CD14-positive monocyte (primary cell): ENCODE measurements at regions not wholly inside any gene's neighbourhood (a gene's known extent, or its start where the extent isn't known, plus 50 kb on each side); places are given as distances from the start of the nearest gene placed in this dataset.

Experiments used
- DNase-seq, 3 donors: peaks; one replicate each; pipeline ENCODE4 v3.0.0-alpha.2; 2011 to 2022
- H2AFZ ChIP-seq: 2 replicates; pipeline ENCODE4 v1.6.0; 2012; ENCODE audit warnings: mild to moderate bottlenecking, low read depth, low read length, inconsistent platforms; ENCODE audit not compliant: insufficient read depth, poor library complexity, severe bottlenecking
- H3K27ac ChIP-seq, 2 donors: 1 replicate in 1 of 2; 2 replicates in 1 of 2; pipeline ENCODE4 v1.5.1; 2012 to 2013; ENCODE audit warnings: low read length in 2 of 2, control low read depth in 1 of 2, inconsistent platforms in 1 of 2, low read depth in 1 of 2, mild to moderate bottlenecking in 1 of 2
- H3K27me3 ChIP-seq, 2 donors: one replicate each; pipeline versions ENCODE4 v1.6.0 to v1.6.1; 2011 to 2013; ENCODE audit warnings: low read length in 2 of 2; ENCODE audit not compliant: control insufficient read depth in 2 of 2, insufficient read depth in 2 of 2
- H3K36me3 ChIP-seq, 2 donors: replicated peaks in 1 of 2; 1 replicate in 1 of 2; 2 replicates in 1 of 2; pipeline versions ENCODE4 v1.5.1 to v1.6.1; 2012 to 2013; ENCODE audit warnings: low read length in 2 of 2, control low read depth in 1 of 2, inconsistent platforms in 1 of 2, mild to moderate bottlenecking in 1 of 2; ENCODE audit not compliant: insufficient read depth in 2 of 2, control insufficient read depth in 1 of 2
- H3K4me1 ChIP-seq, 2 donors: 1 replicate in 1 of 2; 2 replicates in 1 of 2; pipeline versions ENCODE4 v1.5.1 to v1.6.1; 2012 to 2013; ENCODE audit warnings: low read length in 2 of 2, control low read depth in 1 of 2, inconsistent platforms in 1 of 2, mild to moderate bottlenecking in 1 of 2, moderate library complexity in 1 of 2; ENCODE audit not compliant: insufficient read depth in 2 of 2, control insufficient read depth in 1 of 2
- H3K4me2 ChIP-seq: replicated peaks from 2 replicates; pipeline ENCODE3; 2012; ENCODE audit warnings: low read length, moderate library complexity, mild to moderate bottlenecking; ENCODE audit not compliant: poor library complexity, severe bottlenecking; ENCODE audit errors: extremely low read depth
- H3K4me3 ChIP-seq, 3 experiments: fragments of 200-600 bp in 1 of 3; sonication (generic) in 1 of 3; replicated peaks in 1 of 3; 1 replicate in 2 of 3; 2 replicates in 1 of 3; pipeline ENCODE4 v1.5.1; 2011 to 2013; ENCODE audit warnings: low read length in 3 of 3, mild to moderate bottlenecking in 3 of 3, control low read depth in 2 of 3, low read depth in 2 of 3, inconsistent platforms in 1 of 3, moderate library complexity in 1 of 3
- H3K79me2 ChIP-seq: 2 replicates; pipeline ENCODE4 v1.6.0; 2012; ENCODE audit warnings: mild to moderate bottlenecking, control low read depth, inconsistent platforms, low read length, moderate library complexity; ENCODE audit not compliant: insufficient read depth
- H3K9ac ChIP-seq: 2 replicates; pipeline ENCODE4 v1.6.0; 2017; ENCODE audit warnings: low read length, mild to moderate bottlenecking; ENCODE audit not compliant: insufficient read depth, poor library complexity, severe bottlenecking
- H3K9me3 ChIP-seq, 2 donors: replicated peaks in 1 of 2; 1 replicate in 1 of 2; 2 replicates in 1 of 2; pipeline versions ENCODE4 v1.5.1 to v1.6.1; 2012 to 2013; ENCODE audit warnings: low read length in 2 of 2, control low read depth in 1 of 2; ENCODE audit not compliant: control insufficient read depth in 1 of 2, insufficient read depth in 1 of 2
- H4K20me1 ChIP-seq: 2 replicates; pipeline ENCODE4 v1.6.0; 2012; ENCODE audit warnings: mild to moderate bottlenecking, low read length, control low read depth, moderate library complexity; ENCODE audit not compliant: insufficient read depth
- H3K27ac Mint-ChIP-seq, 7 donors: one replicate each; pipeline ENCODE4 v1.8.0; 2020; ENCODE audit warnings: mild to moderate bottlenecking in 7 of 7, mixed read lengths in 7 of 7, moderate library complexity in 6 of 7, inconsistent platforms in 2 of 7
- H3K27me3 Mint-ChIP-seq, 3 donors: one replicate each; pipeline ENCODE4 v1.8.0; 2021 to 2022; ENCODE audit warnings: low read depth in 3 of 3, mild to moderate bottlenecking in 3 of 3, mixed read lengths in 3 of 3, moderate library complexity in 3 of 3, inconsistent platforms in 1 of 3
- H3K36me3 Mint-ChIP-seq, 2 donors: one replicate each; pipeline ENCODE4 v1.8.0; 2020; ENCODE audit warnings: mixed read lengths in 2 of 2, inconsistent platforms in 1 of 2, mild to moderate bottlenecking in 1 of 2
- H3K4me1 Mint-ChIP-seq: one replicate; pipeline ENCODE4 v1.8.0; 2020; ENCODE audit warnings: mild to moderate bottlenecking, mixed read lengths
- H3K4me3 Mint-ChIP-seq, 2 donors: one replicate each; pipeline ENCODE4 v1.8.0; 2020; ENCODE audit warnings: mild to moderate bottlenecking in 2 of 2, mixed read lengths in 2 of 2, moderate library complexity in 1 of 2
- H3K9me3 Mint-ChIP-seq, 7 donors: one replicate each; pipeline ENCODE4 v1.8.0; 2020 to 2022; ENCODE audit warnings: mixed read lengths in 7 of 7, mild to moderate bottlenecking in 6 of 7, moderate library complexity in 6 of 7, inconsistent platforms in 2 of 7
- CTCF ChIP-seq: fragments of 200-600 bp; IDR thresholded peaks from one replicate; pipeline ENCODE4 v1.8.0; 2022; ENCODE audit warnings: antibody characterized with exemption, mild to moderate bottlenecking
- WGBS: methylation state at CpG from one replicate; pipeline ENCODE4 v1.1.5; 2013; ENCODE audit warnings: missing lambda C conversion rate; ENCODE audit not compliant: insufficient coverage; 5-methylcytosine and 5-hydroxymethylcytosine counted together
- intact Hi-C, 2 donors: fragments of 100-400 bp; cut with micrococcal nuclease; formaldehyde crosslinking; loops; one replicate each; pipeline versions ENCODE4 v1.15.0 to v1.15.1; 2023

- H3K9ac ChIP-seq = no peak overlapping the region
- H3K4me1 ChIP-seq = no peaks in the 10 kb centered on the region
- peaks cover 0 to under 1% of the 10 kb centered on the region in 2 donors for H3K9me3 ChIP-seq
- no peak overlapping the region for H3K27ac ChIP-seq
- H3K9me3 Mint-ChIP-seq = peaks cover 3 to 7% (median 5%) of the 10 kb centered on the region in 7 donors
- no peaks in the 10 kb centered on the region for H3K4me1 Mint-ChIP-seq
- no peak overlapping the region for H3K4me3 Mint-ChIP-seq
- intact Hi-C loops = no loop called here
- peaks cover 0 to 2% (median 0%) of the 10 kb centered on the region in 3 donors for H3K27me3 Mint-ChIP-seq
- no peaks in the 10 kb centered on the region for H3K36me3 ChIP-seq
- H2AFZ ChIP-seq = no peak overlapping the region
- no peak overlapping the region for H3K4me3 ChIP-seq
- H3K36me3 Mint-ChIP-seq = no peaks in the 10 kb centered on the region
- H3K27me3 ChIP-seq = no peaks in the 10 kb centered on the region
- H4K20me1 ChIP-seq = no peaks in the 10 kb centered on the region
- no peak for TF ChIP-seq CTCF
- H3K27ac Mint-ChIP-seq = no peak overlapping the region
- H3K79me2 ChIP-seq = no peaks in the 10 kb centered on the region
- DNase-seq = no peak
- WGBS = 100% methylated on average over 1 of the region's 2 CpGs
- no peak overlapping the region for H3K4me2 ChIP-seq
These were observed 676.6 kb downstream of the USP25 start for GRCh38 chr21:16406355-16406754.

- no peak overlapping the region for H3K27ac Mint-ChIP-seq
- no peak overlapping the region for H3K4me3 Mint-ChIP-seq
- no peaks in the 10 kb centered on the region for H3K27me3 ChIP-seq
- peaks cover 0 to 2% (median 0%) of the 10 kb centered on the region in 3 donors for H3K27me3 Mint-ChIP-seq
- H3K27ac ChIP-seq = no peak overlapping the region
- intact Hi-C loops = no loop called here
- no peak overlapping the region for H3K4me3 ChIP-seq
- H3K36me3 Mint-ChIP-seq = no peaks in the 10 kb centered on the region
- no peak for DNase-seq
- no peak overlapping the region for H3K4me2 ChIP-seq
- peaks cover 3 to 10% (median 4%) of the 10 kb centered on the region in 7 donors for H3K9me3 Mint-ChIP-seq
- no peak overlapping the region for H2AFZ ChIP-seq
- TF ChIP-seq CTCF = no peak
- H3K4me1 Mint-ChIP-seq = no peaks in the 10 kb centered on the region
- WGBS = no CpG with 5 or more reads among the region's 1 CpG
- H3K9me3 ChIP-seq = no peaks in the 10 kb centered on the region
- no peak overlapping the region for H3K9ac ChIP-seq
- no peaks in the 10 kb centered on the region for H3K36me3 ChIP-seq
- H4K20me1 ChIP-seq = no peaks in the 10 kb centered on the region
- H3K79me2 ChIP-seq = no peaks in the 10 kb centered on the region
- H3K4me1 ChIP-seq = no peaks in the 10 kb centered on the region
These were observed 677.8 kb downstream of the USP25 start for GRCh38 chr21:16407403-16408240.
